CD4-positive, alpha-beta T cell (primary cell): ENCODE measurements at regions not wholly inside any gene's neighbourhood (a gene's known extent, or its start where the extent isn't known, plus 50 kb on each side); places are given as distances from the start of the nearest gene placed in this dataset.

ENCODE experiments used
- ATAC-seq: fragments of 200-7000 bp; cut with Tn5 transposase; one replicate; pipeline ENCODE4 v1.10.0; 2022; ENCODE audit warnings: mild to moderate bottlenecking; ENCODE audit not compliant: poor library complexity
- CTCF ChIA-PET: fragments of 350-600 bp; sonication (Branson Sonifier 250); formaldehyde crosslinking; loops from one replicate; lab custom pipeline; 2021; ENCODE audit warnings: antibody characterized with exemption, inconsistent platforms; lab: Charles Lee
- POLR2A ChIA-PET: fragments of 350-600 bp; sonication (Branson Sonifier 250); formaldehyde crosslinking; loops from one replicate; lab custom pipeline; 2021; ENCODE audit warnings: antibody characterized with exemption, inconsistent platforms; lab: Charles Lee
- DNase-seq, 14 experiments: peaks; one replicate each; pipeline ENCODE4 v3.0.0-alpha.2; 2013 to 2020; ENCODE audit warnings: mixed read lengths in 2 of 14
- H3K27ac ChIP-seq, 2 donors: one replicate each; pipeline versions ENCODE4 v1.5.1 to v1.7.0; 2013; ENCODE audit warnings: low read length in 2 of 2, low read depth in 1 of 2, mild to moderate bottlenecking in 1 of 2
- H3K27me3 ChIP-seq, 2 experiments: 1 replicate in 1 of 2; 2 replicates in 1 of 2; pipeline versions ENCODE4 v1.6.1 to v1.7.0; 2013; ENCODE audit warnings: low read length in 2 of 2, control low read depth in 1 of 2, mild to moderate bottlenecking in 1 of 2, moderate library complexity in 1 of 2; ENCODE audit not compliant: insufficient read depth in 2 of 2, control insufficient read depth in 1 of 2
- H3K36me3 ChIP-seq: one replicate; pipeline ENCODE4 v1.6.1; 2013; ENCODE audit warnings: low read length, control low read depth; ENCODE audit not compliant: insufficient read depth
- H3K4me1 ChIP-seq: one replicate; pipeline ENCODE4 v1.6.1; 2013; ENCODE audit warnings: low read length, control low read depth; ENCODE audit not compliant: insufficient read depth
- H3K4me3 ChIP-seq: one replicate; pipeline ENCODE4 v1.5.1; 2013; ENCODE audit warnings: mild to moderate bottlenecking, low read length, moderate library complexity
- H3K9me3 ChIP-seq, 2 experiments: 1 replicate in 1 of 2; 2 replicates in 1 of 2; pipeline versions ENCODE4 v1.6.1 to v1.7.0; 2013; ENCODE audit warnings: low read length in 2 of 2, mild to moderate bottlenecking in 2 of 2, control low read depth in 1 of 2, moderate library complexity in 1 of 2; ENCODE audit not compliant: control insufficient read depth in 1 of 2, insufficient read depth in 1 of 2
- H3K27ac Mint-ChIP-seq: one replicate; pipeline ENCODE4 v1.8.0; 2020; ENCODE audit warnings: mixed read lengths
- H3K27me3 Mint-ChIP-seq: one replicate; pipeline ENCODE4 v1.8.0; 2021; ENCODE audit warnings: mixed read lengths
- H3K36me3 Mint-ChIP-seq: one replicate; pipeline ENCODE4 v1.8.0; 2021; ENCODE audit warnings: low read depth, mixed read lengths
- H3K4me1 Mint-ChIP-seq: one replicate; pipeline ENCODE4 v1.8.0; 2021; ENCODE audit warnings: low read depth, mixed read lengths
- H3K4me3 Mint-ChIP-seq: one replicate; pipeline ENCODE4 v1.8.0; 2020; ENCODE audit warnings: mild to moderate bottlenecking, mixed read lengths
- H3K9me3 Mint-ChIP-seq: one replicate; pipeline ENCODE4 v1.8.0; 2020; ENCODE audit warnings: mixed read lengths
- intact Hi-C, 2 experiments: fragments of 100-400 bp; cut with DNase I in 1 of 2; cut with micrococcal nuclease in 1 of 2; formaldehyde crosslinking; loops; one replicate each; pipeline versions ENCODE4 v1.15.1 to v1.9.0; 2023 to 2025; cut with DNase I, micrococcal nuclease
- TF ChIP-seq, protein P1 (sequence below): fragments of 200-600 bp; IDR thresholded peaks from one replicate; pipeline ENCODE4 v1.8.0; 2022; ENCODE audit warnings: antibody characterized with exemption, mild to moderate bottlenecking

DNA sequence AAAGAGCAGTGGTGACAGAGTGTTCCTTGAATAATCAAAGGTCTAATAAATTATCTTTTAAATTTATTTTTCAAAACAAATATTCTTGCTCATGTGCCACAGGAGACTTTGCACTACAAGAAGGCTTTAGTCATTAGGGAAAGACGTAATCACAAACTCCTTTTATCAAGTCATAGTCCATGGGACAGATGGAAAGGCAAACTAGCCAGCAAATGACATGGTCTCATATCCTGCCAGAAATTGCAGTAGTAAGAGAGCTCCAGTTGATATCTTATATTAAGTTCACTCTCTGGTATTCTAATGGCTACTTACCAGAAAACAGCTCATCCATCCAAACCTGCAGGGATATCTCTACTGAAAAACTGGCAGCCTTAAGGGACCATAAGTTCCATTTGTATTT lies 225.0 kb upstream of the TP63 start:
- CTCF ChIA-PET: interaction anchor here (1.2 to 1.4 kb wide), 2 partner anchors 11 to 26 kb away, joined by 3 to 7 read pairs; no protein-coding TSS in a partner anchor
- no peaks in the 10 kb centered on the region for H3K36me3 Mint-ChIP-seq
- intact Hi-C loops: no loop called here

DNA sequence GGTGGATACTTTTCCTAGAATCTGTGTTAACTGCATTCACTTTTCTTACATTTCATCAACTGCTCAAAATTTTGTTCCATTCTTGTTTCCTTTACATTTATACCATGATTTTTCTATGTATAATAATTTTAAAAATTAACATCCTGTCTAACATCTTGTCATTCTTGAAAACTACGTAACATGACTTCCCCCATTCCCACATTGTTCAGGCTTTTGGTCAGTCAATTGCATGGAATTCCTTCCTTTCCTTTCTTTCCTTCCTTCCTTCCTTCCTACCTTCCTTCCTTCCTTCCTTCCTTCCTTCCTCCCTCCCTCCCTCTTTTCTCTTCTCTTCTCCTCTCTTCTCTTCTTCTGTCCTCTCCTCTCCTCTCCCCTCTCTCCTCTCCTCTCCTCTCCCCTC lies 220.7 kb upstream of the TP63 start:
- Mint-ChIP-seq H3K27ac (no peak overlapping the region), H3K4me3 (no peak overlapping the region), H3K9me3 (no peaks in the 10 kb centered on the region), H3K27me3 (no peaks in the 10 kb centered on the region), H3K4me1 (no peaks in the 10 kb centered on the region), H3K36me3 (no peaks in the 10 kb centered on the region)
- Histone ChIP-seq H3K36me3 (no peaks in the 10 kb centered on the region), H3K27me3 (no peaks in the 10 kb centered on the region), H3K4me1 (no peaks in the 10 kb centered on the region), H3K27ac (no peak overlapping the region), H3K9me3 (no peaks in the 10 kb centered on the region), H3K4me3 (no peak overlapping the region)
- POLR2A ChIA-PET: no interaction called here
- TF ChIP-seq, protein P1, sequence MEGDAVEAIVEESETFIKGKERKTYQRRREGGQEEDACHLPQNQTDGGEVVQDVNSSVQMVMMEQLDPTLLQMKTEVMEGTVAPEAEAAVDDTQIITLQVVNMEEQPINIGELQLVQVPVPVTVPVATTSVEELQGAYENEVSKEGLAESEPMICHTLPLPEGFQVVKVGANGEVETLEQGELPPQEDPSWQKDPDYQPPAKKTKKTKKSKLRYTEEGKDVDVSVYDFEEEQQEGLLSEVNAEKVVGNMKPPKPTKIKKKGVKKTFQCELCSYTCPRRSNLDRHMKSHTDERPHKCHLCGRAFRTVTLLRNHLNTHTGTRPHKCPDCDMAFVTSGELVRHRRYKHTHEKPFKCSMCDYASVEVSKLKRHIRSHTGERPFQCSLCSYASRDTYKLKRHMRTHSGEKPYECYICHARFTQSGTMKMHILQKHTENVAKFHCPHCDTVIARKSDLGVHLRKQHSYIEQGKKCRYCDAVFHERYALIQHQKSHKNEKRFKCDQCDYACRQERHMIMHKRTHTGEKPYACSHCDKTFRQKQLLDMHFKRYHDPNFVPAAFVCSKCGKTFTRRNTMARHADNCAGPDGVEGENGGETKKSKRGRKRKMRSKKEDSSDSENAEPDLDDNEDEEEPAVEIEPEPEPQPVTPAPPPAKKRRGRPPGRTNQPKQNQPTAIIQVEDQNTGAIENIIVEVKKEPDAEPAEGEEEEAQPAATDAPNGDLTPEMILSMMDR: no peak
- DNase-seq: no peak
- no peak for ATAC-seq
- CTCF ChIA-PET: no interaction called here
- intact Hi-C loops: no loop called here

More for the DNA sequence above, 225.0 kb upstream of the TP63 start:
- no peak overlapping the region for H3K27ac Mint-ChIP-seq
- no peaks in the 10 kb centered on the region for H3K27me3 ChIP-seq
- no peak overlapping the region for H3K4me3 Mint-ChIP-seq
- no peaks in the 10 kb centered on the region for H3K9me3 ChIP-seq
- H3K36me3 ChIP-seq: no peaks in the 10 kb centered on the region
- ATAC-seq (no peak), DNase-seq (no peak)
- POLR2A ChIA-PET: no interaction called here
- H3K4me1 Mint-ChIP-seq: no peaks in the 10 kb centered on the region
- H3K9me3 Mint-ChIP-seq: no peaks in the 10 kb centered on the region
- H3K27ac ChIP-seq: no peak overlapping the region
- TF ChIP-seq, protein P1: no peak
- no peaks in the 10 kb centered on the region for H3K4me1 ChIP-seq
- H3K27me3 Mint-ChIP-seq: no peaks in the 10 kb centered on the region
- H3K4me3 ChIP-seq: no peak overlapping the region

DNA sequence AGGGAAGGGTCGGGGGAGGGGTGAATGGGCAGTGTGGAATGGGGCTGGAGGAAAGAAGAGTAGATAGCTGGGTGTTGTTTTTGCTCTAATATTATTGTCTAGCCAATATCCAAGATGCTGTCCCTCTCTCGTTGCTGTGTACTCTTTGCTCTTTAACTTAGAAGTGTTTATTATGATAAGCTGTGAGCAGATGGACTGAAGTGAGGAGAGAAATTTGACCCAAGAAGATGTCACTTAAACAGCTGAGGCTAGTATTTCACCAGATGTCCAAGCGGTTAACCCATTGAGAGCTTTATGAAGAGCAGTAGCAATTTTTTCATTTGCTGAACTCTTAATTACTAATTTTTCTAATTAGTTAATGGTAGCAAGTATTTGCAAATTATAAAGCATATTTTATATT lies 212.2 kb upstream of the TP63 start:
- H3K4me1 ChIP-seq: no peaks in the 10 kb centered on the region
- no peak overlapping the region for H3K27ac ChIP-seq
- Mint-ChIP-seq H3K27ac (no peak overlapping the region), H3K9me3 (no peaks in the 10 kb centered on the region), H3K4me3 (no peak overlapping the region), H3K36me3 (no peaks in the 10 kb centered on the region), H3K27me3 (no peaks in the 10 kb centered on the region), H3K4me1 (peaks cover 6% of the 10 kb centered on the region)
- POLR2A ChIA-PET: interaction anchor here (1.9 kb wide), 1 partner anchor 15 kb away, joined by 4 read pairs; no protein-coding TSS in a partner anchor
- DNase-seq (no peak), ATAC-seq (no peak)
- intact Hi-C loops: no loop called here
- no peak overlapping the region for H3K4me3 ChIP-seq
- H3K27me3 ChIP-seq: no peaks in the 10 kb centered on the region
- TF ChIP-seq, protein P1: no peak
- H3K36me3 ChIP-seq: no peaks in the 10 kb centered on the region
- CTCF ChIA-PET: no interaction called here
- no peaks in the 10 kb centered on the region for H3K9me3 ChIP-seq
